GM21723 (cell line): ENCODE measurements at regions not wholly inside any gene's neighbourhood (a gene's known extent, or its start where the extent isn't known, plus 50 kb on each side); places are given as distances from the start of the nearest gene placed in this dataset.

ENCODE experiments used
- ATAC-seq: cut with Tn5 transposase; IDR thresholded peaks from one replicate; pipeline ENCODE4 v1.9.1; 2021; ENCODE audit warnings: mild to moderate bottlenecking, moderate library complexity; ENCODE audit not compliant: unreplicated experiment

GRCh38 chr4:156021298-156021697 lies 67.6 kb upstream of the CTSO start:
- no peak for ATAC-seq

DNA sequence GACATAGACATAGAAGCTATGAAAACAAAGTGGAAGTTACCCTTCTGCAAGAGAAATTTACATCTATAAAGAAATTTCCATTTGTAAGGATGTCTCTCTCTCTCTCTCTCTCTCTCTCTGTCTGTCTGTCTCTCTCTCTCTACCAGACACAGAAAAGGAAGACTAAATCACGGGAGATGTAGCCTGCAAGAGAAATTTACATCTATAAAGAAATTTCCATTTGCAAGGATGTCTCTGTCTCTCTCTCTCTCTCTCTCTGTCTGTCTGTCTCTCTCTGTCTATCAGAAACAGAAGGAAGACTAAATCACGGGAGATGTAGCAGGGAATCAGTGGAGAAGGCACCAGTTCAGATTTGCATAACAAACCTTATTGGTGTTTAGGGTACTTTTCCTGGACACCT lies 65.6 kb upstream of the CTSO start:
- ATAC-seq: no peak

- ATAC-seq: no peak
Observed at GRCh38 chr4:156018383-156018782, 64.7 kb upstream of the CTSO start.

DNA sequence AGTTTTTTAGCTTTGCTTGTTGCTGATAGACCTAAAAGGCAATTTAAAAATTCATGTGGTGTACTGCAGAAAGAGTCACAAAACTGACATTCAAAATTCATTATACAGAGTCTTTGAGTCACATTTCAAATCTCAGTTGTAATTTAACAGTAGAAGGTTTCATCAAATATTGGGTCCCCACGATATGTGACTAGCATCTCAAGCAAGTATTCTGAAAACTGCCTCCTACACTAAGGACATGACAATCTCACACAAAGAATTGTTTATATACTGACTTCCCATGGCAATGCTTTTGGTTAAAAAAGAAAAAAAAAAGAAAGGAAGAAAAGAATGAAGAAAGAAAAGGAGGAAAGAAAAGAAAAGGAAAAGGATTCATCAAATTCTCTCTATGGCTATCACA lies 62.1 kb upstream of the CTSO start:
- ATAC-seq: no peak

- no peak for ATAC-seq
Observed at GRCh38 chr4:156006192-156006591, 52.5 kb upstream of the CTSO start.
